ENCODE measurements at regions not wholly inside any gene's neighbourhood (a gene's known extent, or its start where the extent isn't known, plus 50 kb on each side); places are given as distances from the start of the nearest gene placed in this dataset.

GRCh38 chr15:29563112-29563511 lies 259.2 kb downstream of the TJP1 start:
- Histone ChIP-seq H3K36me3 (no peaks in the 10 kb centered on the region), H3K9me3 (no peaks in the 10 kb centered on the region), H3K27ac (no peak overlapping the region), H3K27me3 (no peaks in the 10 kb centered on the region), H3K4me1 (ENCODE audit: insufficient read depth) (no peaks in the 10 kb centered on the region), H3K4me3 (no peak overlapping the region)
- DNase-seq: no peak
- intact Hi-C loops (cut with DNase I): no loop called here
- TF ChIP-seq CTCF (IDR thresholded peaks at IDR 0.05): no peak
- TF ChIP-seq POLR2A (IDR thresholded peaks at IDR 0.05): no peak
- no peak for TF ChIP-seq EP300 (IDR thresholded peaks at IDR 0.05)

- TF ChIP-seq POLR2A (IDR thresholded peaks at IDR 0.05) (no peak), CTCF (IDR thresholded peaks at IDR 0.05) (no peak), EP300 (IDR thresholded peaks at IDR 0.05) (no peak)
- no peak overlapping the region for H3K27ac ChIP-seq
These were observed 261.4 kb downstream of the TJP1 start for GRCh38 chr15:29560896-29561295.

GRCh38 chr15:29558261-29558660 lies 264.0 kb downstream of the TJP1 start:
- H3K4me3 ChIP-seq: no peak overlapping the region
- WGBS, 3 donors: 93 to 98% (median 95%) methylated on average over 9 of the region's 9 CpGs
- no peaks in the 10 kb centered on the region for H3K36me3 ChIP-seq
- H3K9me3 ChIP-seq: no peaks in the 10 kb centered on the region
- no peaks in the 10 kb centered on the region for H3K27me3 ChIP-seq
- H3K27ac ChIP-seq: no peak overlapping the region
- intact Hi-C loops (cut with DNase I): no loop called here
- TF ChIP-seq CTCF (IDR thresholded peaks at IDR 0.05) (no peak), EP300 (IDR thresholded peaks at IDR 0.05) (no peak), POLR2A (IDR thresholded peaks at IDR 0.05) (no peak)
- DNase-seq: no peak
- H3K4me1 ChIP-seq (ENCODE audit: insufficient read depth): no peaks in the 10 kb centered on the region

More at GRCh38 chr15:29560896-29561295, 261.4 kb downstream of the TJP1 start:
- no peak for DNase-seq
- intact Hi-C loops (cut with DNase I): no loop called here
- Histone ChIP-seq H3K9me3 (no peaks in the 10 kb centered on the region), H3K36me3 (no peaks in the 10 kb centered on the region), H3K4me1 (ENCODE audit: insufficient read depth) (no peaks in the 10 kb centered on the region), H3K4me3 (no peak overlapping the region), H3K27me3 (no peaks in the 10 kb centered on the region)
- 50 to 90% (median 77%) methylated on average over 2 of the region's 2 CpGs for WGBS, 3 donors

- no peak overlapping the region for H3K4me3 ChIP-seq
- DNase-seq: no peak
- no peaks in the 10 kb centered on the region for H3K9me3 ChIP-seq
- no peaks in the 10 kb centered on the region for H3K4me1 ChIP-seq (ENCODE audit: insufficient read depth)
- TF ChIP-seq POLR2A (IDR thresholded peaks at IDR 0.05) (no peak), CTCF (IDR thresholded peaks at IDR 0.05) (no peak), EP300 (IDR thresholded peaks at IDR 0.05) (no peak)
- H3K27me3 ChIP-seq: no peaks in the 10 kb centered on the region
- intact Hi-C loops (cut with DNase I): no loop called here
- H3K27ac ChIP-seq: no peak overlapping the region
- no peaks in the 10 kb centered on the region for H3K36me3 ChIP-seq
- 73 to 77% (median 75%) methylated on average over 6 of the region's 6 CpGs for WGBS, 3 donors
These were observed 265.1 kb downstream of the TJP1 start for GRCh38 chr15:29557171-29557570.

- no peaks in the 10 kb centered on the region for H3K9me3 ChIP-seq
- TF ChIP-seq EP300 (IDR thresholded peaks at IDR 0.05): no peak
- no peak for TF ChIP-seq CTCF (IDR thresholded peaks at IDR 0.05)
- TF ChIP-seq POLR2A (IDR thresholded peaks at IDR 0.05): no peak
- H3K27ac ChIP-seq: no peak overlapping the region
- H3K27me3 ChIP-seq: no peaks in the 10 kb centered on the region
- no peaks in the 10 kb centered on the region for H3K4me1 ChIP-seq (ENCODE audit: insufficient read depth)
- no peaks in the 10 kb centered on the region for H3K36me3 ChIP-seq
- no peak for DNase-seq
- no peak overlapping the region for H3K4me3 ChIP-seq
- 10 to 25% (median 12%) methylated on average over 4 of the region's 4 CpGs for WGBS, 3 donors
- intact Hi-C loops (cut with DNase I): no loop called here
These were observed 265.9 kb downstream of the TJP1 start for GRCh38 chr15:29556380-29556779.

All from ovary (tissue), 7 donors.